HepG2 (cell line): ENCODE measurements at regions not wholly inside any gene's neighbourhood (a gene's known extent, or its start where the extent isn't known, plus 50 kb on each side); places are given as distances from the start of the nearest gene placed in this dataset.

ENCODE experiments used
- ATAC-seq: fragments of 200-7000 bp; cut with Tn5 transposase; 3 replicates; pipeline ENCODE4 v1.9.1; 2020; ENCODE audit warnings: mild to moderate bottlenecking, moderate library complexity
- BruUV-seq: library from RNA; stranded (reverse); fragments of 400-500 nt; replicated peaks from 2 replicates; lab custom pipeline; 2021; lab: Mats Ljungman, UMichigan
- CTCF ChIA-PET: fragments of 300-600 bp; formaldehyde crosslinking; extraction: SDS; loops from one replicate; lab custom pipeline; 2021; ENCODE audit warnings: low total read pairs, inconsistent platforms, low intra/inter-chr PET ratio; lab: Yijun Ruan, JAX
- POLR2A ChIA-PET: fragments of 350-600 bp; sonication (Branson Sonifier 250); formaldehyde crosslinking; loops from one replicate; lab custom pipeline; 2020; ENCODE audit warnings: antibody characterized with exemption, inconsistent platforms; lab: Yijun Ruan, JAX
- DNase-seq: peaks from one replicate; pipeline ENCODE4 v3.0.0-alpha.2; 2015; ENCODE audit warnings: low spot score
- FAIRE-seq: peaks from 3 replicates; lab custom pipeline; 2011; peaks lifted over from hg19 to GRCh38; lab: Jason Lieb, UNC
- H2AFZ ChIP-seq: one replicate; pipeline ENCODE4 v1.6.1; 2011; ENCODE audit warnings: low read length, inconsistent platforms
- H3K27ac ChIP-seq: fragments of 300-600 bp; 3 replicates; pipeline ENCODE4 v1.8.0; 2011; ENCODE audit warnings: mixed run types, mild to moderate bottlenecking, mixed read lengths, low read length, inconsistent platforms; ENCODE audit not compliant: insufficient read depth; ENCODE audit errors: extremely low read length
- H3K27me3 ChIP-seq, 2 experiments: fragments of 200-600 bp in 1 of 2; 2 replicates in 1 of 2; 3 replicates in 1 of 2; pipeline versions ENCODE4 v1.6.0 to v1.8.0; 2011; ENCODE audit warnings: low read length in 2 of 2, mild to moderate bottlenecking in 2 of 2, moderate library complexity in 2 of 2, inconsistent platforms in 1 of 2; ENCODE audit not compliant: insufficient read depth in 2 of 2, control insufficient read depth in 1 of 2
- H3K36me3 ChIP-seq, 2 experiments: fragments of 200-600 bp in 1 of 2; replicated peaks in 1 of 2; 2 replicates in 1 of 2; 3 replicates in 1 of 2; pipeline versions ENCODE4 v1.5.1 to v1.8.0; 2011; ENCODE audit warnings: low read length in 2 of 2, inconsistent platforms in 1 of 2; ENCODE audit not compliant: insufficient read depth in 2 of 2, control insufficient read depth in 1 of 2
- H3K4me1 ChIP-seq: 2 replicates; pipeline ENCODE4 v1.5.1; 2012; ENCODE audit warnings: low read length, inconsistent platforms; ENCODE audit not compliant: insufficient read depth
- H3K4me2 ChIP-seq: 2 replicates; pipeline ENCODE4 v1.6.0; 2011; ENCODE audit warnings: low read depth, low read length, inconsistent platforms
- H3K4me3 ChIP-seq, 3 experiments: fragments of 200-600 bp in 1 of 3; sonication (generic), shearing (Covaris generic) in 1 of 3; replicated peaks in 1 of 3; 2 replicates each; pipeline ENCODE4 v1.5.1; 2011 to 2016; ENCODE audit warnings: low read length in 3 of 3, inconsistent platforms in 2 of 3, low read depth in 2 of 3, mild to moderate bottlenecking in 2 of 3, control low read depth in 1 of 3, mixed read lengths in 1 of 3; ENCODE audit not compliant: insufficient read depth in 1 of 3
- H3K79me2 ChIP-seq: one replicate; pipeline ENCODE4 v1.6.1; 2011; ENCODE audit warnings: low read length, inconsistent platforms; ENCODE audit not compliant: insufficient read depth
- H3K9ac ChIP-seq: 2 replicates; pipeline ENCODE4 v1.6.0; 2011; ENCODE audit warnings: mild to moderate bottlenecking, low read depth, low read length, inconsistent platforms; ENCODE audit not compliant: insufficient read depth
- H3K9me3 ChIP-seq: 2 replicates; pipeline ENCODE4 v1.5.1; 2012; ENCODE audit warnings: mild to moderate bottlenecking, low read length
- H4K20me1 ChIP-seq: 2 replicates; pipeline ENCODE4 v1.6.0; 2011; ENCODE audit warnings: inconsistent platforms, mild to moderate bottlenecking, low read length, moderate library complexity; ENCODE audit not compliant: insufficient read depth
- HOXA7 ChIP-seq: sonication (generic); formaldehyde crosslinking; IDR thresholded peaks from 2 replicates; pipeline ENCODE4 v1.8.1; 2022; ENCODE audit warnings: mild to moderate bottlenecking, missing genetic modification reagents, moderate library complexity
- POLR2A ChIP-seq, 2 experiments: IDR thresholded peaks; 2 replicates each; pipeline ENCODE4 v1.6.1; 2011; ENCODE audit warnings: low read depth in 2 of 2, low read length in 2 of 2, mild to moderate bottlenecking in 1 of 2, moderate library complexity in 1 of 2; ENCODE audit not compliant: insufficient read depth in 1 of 2
- SKI ChIP-seq: fragments of 450-650 bp; IDR thresholded peaks from one replicate; pipeline ENCODE4 v1.6.1; 2018; ENCODE audit warnings: mild to moderate bottlenecking; ENCODE audit not compliant: partially characterized antibody
- SMYD3 ChIP-seq: sonication (generic); formaldehyde crosslinking; IDR thresholded peaks from 2 replicates; pipeline ENCODE4 v1.8.1; 2023; ENCODE audit warnings: mild to moderate bottlenecking, missing genetic modification reagents
- TEAD2 ChIP-seq: sonication (generic); formaldehyde crosslinking; IDR thresholded peaks from 2 replicates; pipeline ENCODE4 v1.9.0; 2021; ENCODE audit warnings: missing genetic modification reagents
- ZBTB7B ChIP-seq: sonication (generic); formaldehyde crosslinking; IDR thresholded peaks from 2 replicates; pipeline ENCODE4 v1.4.0; 2020; ENCODE audit warnings: missing genetic modification reagents
- ZNF24 ChIP-seq: fragments of 450-650 bp; IDR thresholded peaks from 2 replicates; pipeline ENCODE4 v1.6.1; 2017; ENCODE audit warnings: antibody characterized with exemption, mild to moderate bottlenecking
- ZNF337 ChIP-seq: sonication (generic); formaldehyde crosslinking; IDR thresholded peaks from 2 replicates; pipeline ENCODE4 v1.5.1; 2020; ENCODE audit warnings: missing genetic modification reagents, low read depth, mild to moderate bottlenecking, borderline replicate concordance
- ZNF543 ChIP-seq: sonication (generic); formaldehyde crosslinking; IDR thresholded peaks from 2 replicates; pipeline ENCODE4 v1.4.0; 2020; ENCODE audit warnings: mild to moderate bottlenecking, missing genetic modification reagents
- ZNF574 ChIP-seq: sonication (generic); formaldehyde crosslinking; IDR thresholded peaks from 2 replicates; pipeline ENCODE4 v1.4.0; 2020; ENCODE audit warnings: missing genetic modification reagents
- ZNF580 ChIP-seq: IDR thresholded peaks from 2 replicates; pipeline ENCODE4 v1.6.1; 2016; ENCODE audit warnings: low read depth, borderline replicate concordance
- ZNF792 ChIP-seq: IDR thresholded peaks from 2 replicates; pipeline ENCODE4 v1.6.1; 2016
- WGBS: methylation state at CpG from one replicate; pipeline ENCODE4 v1.1.6; 2017; ENCODE audit warnings: low lambda C conversion rate; 5-methylcytosine and 5-hydroxymethylcytosine counted together
- in situ Hi-C: cut with HindIII; loops from 2 replicates; pipeline ENCODE4 v1.10.0; 2017; ENCODE audit warnings: low pct_unique_long_range_greater_than_20kb; ENCODE audit not compliant: extremely low pct_ligation_motif_present
- intact Hi-C: fragments of 100-400 bp; cut with micrococcal nuclease; formaldehyde crosslinking; loops from one replicate; pipeline ENCODE4 v1.10.0; 2022; ENCODE audit not compliant: unreplicated experiment

- Histone ChIP-seq H3K4me3 (no peak overlapping the region), H2AFZ (no peak overlapping the region), H3K9me3 (no peaks in the 10 kb centered on the region), H4K20me1 (no peaks in the 10 kb centered on the region), H3K9ac (no peak overlapping the region), H3K36me3 (no peaks in the 10 kb centered on the region), H3K27me3 (no peaks in the 10 kb centered on the region), H3K27ac (no peak overlapping the region), H3K79me2 (no peaks in the 10 kb centered on the region), H3K4me2 (no peak overlapping the region), H3K4me1 (peaks cover 7% of the 10 kb centered on the region; the same call in 1 of the 2 replicates)
- DNase-seq (no peak), FAIRE-seq (no peak), ATAC-seq (no peak)
- TF ChIP-seq ZNF337 (no peak), HOXA7 (CRISPR knock-in tag) (no peak), SMYD3 (no peak), POLR2A (IDR thresholded peaks at IDR 0.05; ENCODE audit: insufficient read depth in 1 of 2, low read depth in 2 of 2, low read length in 2 of 2) (no peak), ZNF543 (no peak), ZNF792 (CRISPR knock-in tag) (no peak), ZNF580 (CRISPR knock-in tag) (no peak), TEAD2 (CRISPR knock-in tag) (no peak), ZBTB7B (CRISPR knock-in tag) (no peak), ZNF574 (CRISPR knock-in tag) (no peak), SKI (no peak), ZNF24 (no peak)
- POLR2A ChIA-PET = no interaction called here
- in situ Hi-C loops = no loop called here
- BruUV-seq = no TSS peak
- intact Hi-C loops = no loop called here
- 44% methylated on average over 2 of the region's 2 CpGs for WGBS
- CTCF ChIA-PET = no interaction called here
Measured at GRCh38 chr5:73996151-73996755, 370.3 kb downstream of the ARHGEF28 start.
